ENCODE measurements at regions not wholly inside any gene's neighbourhood (a gene's known extent, or its start where the extent isn't known, plus 50 kb on each side); places are given as distances from the start of the nearest gene placed in this dataset.
A peak's percentile ranks its signal among the peaks of the same experiment; 100 is the strongest.

DNA sequence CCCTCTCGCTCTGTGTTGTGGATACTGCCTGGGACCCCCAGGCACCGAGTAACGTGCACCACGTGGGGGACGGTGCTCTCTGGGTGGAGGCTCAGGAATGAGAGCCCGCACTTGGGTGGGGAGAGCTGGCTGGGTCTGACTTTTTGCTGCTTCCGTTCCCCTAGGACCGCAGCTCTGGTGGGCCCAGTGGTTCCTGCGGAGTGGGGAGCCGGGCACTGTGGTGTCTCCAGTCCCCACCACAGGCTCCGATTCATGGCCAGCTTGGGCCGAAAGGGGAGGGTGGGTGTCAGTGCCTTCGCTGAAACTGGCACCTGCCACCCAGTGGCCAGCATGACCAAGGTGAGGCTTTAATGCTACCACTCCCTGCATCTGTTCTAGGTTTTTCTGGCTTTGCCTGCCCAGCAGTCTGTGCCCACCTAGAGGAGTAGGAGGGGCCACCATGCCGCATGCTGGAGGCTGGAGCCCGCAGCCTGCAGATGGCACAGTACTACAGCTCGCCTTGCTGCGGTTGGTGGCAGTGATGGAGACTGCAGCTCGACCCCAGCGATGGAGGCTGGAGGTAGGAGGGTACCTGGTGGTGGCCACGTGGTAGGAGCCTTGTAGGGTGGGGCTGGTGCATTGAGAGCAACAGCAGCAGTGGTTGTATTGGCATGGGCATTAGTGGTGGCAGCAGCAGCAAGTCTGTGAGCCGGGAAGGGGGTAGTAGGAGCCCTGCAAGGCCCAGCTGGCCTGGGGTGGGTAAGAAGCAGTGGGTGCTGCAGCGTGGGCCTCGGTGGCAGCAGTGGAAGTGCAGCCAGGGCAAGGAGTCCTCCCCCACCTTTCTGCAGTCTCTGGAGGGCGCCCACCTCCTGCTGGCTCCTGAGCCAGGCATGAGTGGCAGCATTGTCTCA, 118.8 kb upstream of the VPREB1 start:
- H3K4me3 ChIP-seq (replicated peaks in 1 of 2; ENCODE audit: low read depth in 1 of 2, low read length in 2 of 2) = no peak overlapping the region
- H3K27ac ChIP-seq (ENCODE audit: low read depth, low read length) = no peak overlapping the region
- TF ChIP-seq, protein P1, sequence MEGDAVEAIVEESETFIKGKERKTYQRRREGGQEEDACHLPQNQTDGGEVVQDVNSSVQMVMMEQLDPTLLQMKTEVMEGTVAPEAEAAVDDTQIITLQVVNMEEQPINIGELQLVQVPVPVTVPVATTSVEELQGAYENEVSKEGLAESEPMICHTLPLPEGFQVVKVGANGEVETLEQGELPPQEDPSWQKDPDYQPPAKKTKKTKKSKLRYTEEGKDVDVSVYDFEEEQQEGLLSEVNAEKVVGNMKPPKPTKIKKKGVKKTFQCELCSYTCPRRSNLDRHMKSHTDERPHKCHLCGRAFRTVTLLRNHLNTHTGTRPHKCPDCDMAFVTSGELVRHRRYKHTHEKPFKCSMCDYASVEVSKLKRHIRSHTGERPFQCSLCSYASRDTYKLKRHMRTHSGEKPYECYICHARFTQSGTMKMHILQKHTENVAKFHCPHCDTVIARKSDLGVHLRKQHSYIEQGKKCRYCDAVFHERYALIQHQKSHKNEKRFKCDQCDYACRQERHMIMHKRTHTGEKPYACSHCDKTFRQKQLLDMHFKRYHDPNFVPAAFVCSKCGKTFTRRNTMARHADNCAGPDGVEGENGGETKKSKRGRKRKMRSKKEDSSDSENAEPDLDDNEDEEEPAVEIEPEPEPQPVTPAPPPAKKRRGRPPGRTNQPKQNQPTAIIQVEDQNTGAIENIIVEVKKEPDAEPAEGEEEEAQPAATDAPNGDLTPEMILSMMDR (IDR thresholded peaks at IDR 0.05 in 2 of 3, conservative IDR thresholded peaks at IDR 0.05 in 1 of 3; ENCODE audit: borderline replicate concordance in 1 of 3, insufficient read depth in 1 of 3, low read depth in 2 of 3, low read length in 2 of 3) = peak in 1 of 3 experiments; percentile 16; a peak in 1 of 6 replicates
- TF ChIP-seq EZH2 (IDR thresholded peaks at IDR 0.05) = no peak
- ChIA-PET POLR2A (no interaction called here), CTCF (no interaction called here), RAD21 (ENCODE audit: low non-redundant PET in 1 of 2, low total read pairs in 2 of 2, uncharacterized antibody in 2 of 2, unreplicated experiment in 2 of 2) (no interaction called here)
- no peak overlapping the region for H3K9ac ChIP-seq (ENCODE audit: low read length)
- H3K27me3 ChIP-seq (ENCODE audit: insufficient read depth, low read length) = peaks cover 7% of the 10 kb centered on the region; the same call in 1 of the 2 replicates
- DNase-seq (ENCODE audit: low read depth, low spot score) (no peak), ATAC-seq (peak; percentile 52)
- H3K79me2 ChIP-seq (ENCODE audit: insufficient read depth, low read length) = no peaks in the 10 kb centered on the region
- no TSS peak for BruUV-seq (replicated peaks)
- H3K4me2 ChIP-seq (ENCODE audit: low read length) = no peak overlapping the region
- no peaks in the 10 kb centered on the region for H3K36me3 ChIP-seq (ENCODE audit: control insufficient read depth in 1 of 2, insufficient read depth in 2 of 2, low read length in 2 of 2)
- H4K20me1 ChIP-seq (ENCODE audit: insufficient read depth) = no peaks in the 10 kb centered on the region
- intact Hi-C loops (cut with micrococcal nuclease) = no loop called here
- no peaks in the 10 kb centered on the region for H3K9me3 ChIP-seq (ENCODE audit: control insufficient read depth in 1 of 2, insufficient read depth in 1 of 2, low read depth in 1 of 2, low read length in 2 of 2)
- H3K4me1 ChIP-seq (ENCODE audit: control insufficient read depth in 1 of 2, insufficient read depth in 2 of 2, low read length in 2 of 2) = no peaks in the 10 kb centered on the region
- H2AFZ ChIP-seq (ENCODE audit: low read depth, low read length, poor library complexity, severe bottlenecking) = no peak overlapping the region
- no peaks in the 10 kb centered on the region for H3K9me2 ChIP-seq (ENCODE audit: insufficient read depth)

DNA sequence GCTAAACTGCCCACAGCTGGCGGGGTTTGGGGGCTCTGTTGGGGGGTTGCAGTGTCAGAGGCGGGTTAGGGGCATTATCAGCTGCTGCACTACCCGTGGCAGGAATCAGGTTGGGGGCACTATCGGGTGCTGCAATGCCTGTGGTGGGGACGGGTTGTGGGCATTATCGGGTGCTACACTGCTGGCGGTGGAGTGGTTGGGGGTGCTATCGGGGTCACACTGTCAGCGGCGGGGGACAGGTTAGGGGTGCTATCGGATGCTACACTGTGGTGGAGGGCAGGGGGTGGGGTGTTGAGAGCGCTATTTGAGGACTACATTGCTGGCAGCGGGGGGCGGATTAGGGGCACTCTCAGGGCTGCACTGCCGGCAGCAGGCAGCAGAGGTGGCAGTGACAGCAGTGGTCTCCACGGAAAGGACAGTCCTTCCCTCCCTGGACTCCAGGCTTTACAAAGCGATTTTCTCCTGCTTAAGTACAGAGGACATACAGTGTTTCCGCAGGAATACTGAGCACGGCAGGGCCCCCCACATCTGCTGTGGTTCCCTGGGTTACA, 119.5 kb upstream of the VPREB1 start:
- no peaks in the 10 kb centered on the region for H3K36me3 ChIP-seq (ENCODE audit: control insufficient read depth in 1 of 2, insufficient read depth in 2 of 2, low read length in 2 of 2)
- H3K4me2 ChIP-seq (ENCODE audit: low read length) = no peak overlapping the region
- no peak for TF ChIP-seq ELF1 (IDR thresholded peaks at IDR 0.05; ENCODE audit: borderline replicate concordance, low read depth)
- no peak for TF ChIP-seq JUND (IDR thresholded peaks at IDR 0.05)
- TF ChIP-seq, protein P1 (IDR thresholded peaks at IDR 0.05 in 2 of 3, conservative IDR thresholded peaks at IDR 0.05 in 1 of 3; ENCODE audit: borderline replicate concordance in 1 of 3, insufficient read depth in 1 of 3, low read depth in 2 of 3, low read length in 2 of 3) = no peak
- TF ChIP-seq CEBPB (IDR thresholded peaks at IDR 0.05; ENCODE audit: low read depth) = no peak
- TF ChIP-seq, protein P2, sequence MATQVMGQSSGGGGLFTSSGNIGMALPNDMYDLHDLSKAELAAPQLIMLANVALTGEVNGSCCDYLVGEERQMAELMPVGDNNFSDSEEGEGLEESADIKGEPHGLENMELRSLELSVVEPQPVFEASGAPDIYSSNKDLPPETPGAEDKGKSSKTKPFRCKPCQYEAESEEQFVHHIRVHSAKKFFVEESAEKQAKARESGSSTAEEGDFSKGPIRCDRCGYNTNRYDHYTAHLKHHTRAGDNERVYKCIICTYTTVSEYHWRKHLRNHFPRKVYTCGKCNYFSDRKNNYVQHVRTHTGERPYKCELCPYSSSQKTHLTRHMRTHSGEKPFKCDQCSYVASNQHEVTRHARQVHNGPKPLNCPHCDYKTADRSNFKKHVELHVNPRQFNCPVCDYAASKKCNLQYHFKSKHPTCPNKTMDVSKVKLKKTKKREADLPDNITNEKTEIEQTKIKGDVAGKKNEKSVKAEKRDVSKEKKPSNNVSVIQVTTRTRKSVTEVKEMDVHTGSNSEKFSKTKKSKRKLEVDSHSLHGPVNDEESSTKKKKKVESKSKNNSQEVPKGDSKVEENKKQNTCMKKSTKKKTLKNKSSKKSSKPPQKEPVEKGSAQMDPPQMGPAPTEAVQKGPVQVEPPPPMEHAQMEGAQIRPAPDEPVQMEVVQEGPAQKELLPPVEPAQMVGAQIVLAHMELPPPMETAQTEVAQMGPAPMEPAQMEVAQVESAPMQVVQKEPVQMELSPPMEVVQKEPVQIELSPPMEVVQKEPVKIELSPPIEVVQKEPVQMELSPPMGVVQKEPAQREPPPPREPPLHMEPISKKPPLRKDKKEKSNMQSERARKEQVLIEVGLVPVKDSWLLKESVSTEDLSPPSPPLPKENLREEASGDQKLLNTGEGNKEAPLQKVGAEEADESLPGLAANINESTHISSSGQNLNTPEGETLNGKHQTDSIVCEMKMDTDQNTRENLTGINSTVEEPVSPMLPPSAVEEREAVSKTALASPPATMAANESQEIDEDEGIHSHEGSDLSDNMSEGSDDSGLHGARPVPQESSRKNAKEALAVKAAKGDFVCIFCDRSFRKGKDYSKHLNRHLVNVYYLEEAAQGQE (IDR thresholded peaks at IDR 0.05; ENCODE audit: low read depth) = no peak
- no peaks in the 10 kb centered on the region for H3K9me3 ChIP-seq (ENCODE audit: control insufficient read depth in 1 of 2, insufficient read depth in 1 of 2, low read depth in 1 of 2, low read length in 2 of 2)
- ChIA-PET POLR2A (interaction anchor here (0.7 kb wide), 1 partner anchor 63 kb away, joined by 3 read pairs; no protein-coding TSS in a partner anchor), CTCF (no interaction called here), RAD21 (ENCODE audit: low non-redundant PET in 1 of 2, low total read pairs in 2 of 2, uncharacterized antibody in 2 of 2, unreplicated experiment in 2 of 2) (no interaction called here)
- DNase-seq (ENCODE audit: low read depth, low spot score) = no peak
- H3K27ac ChIP-seq (ENCODE audit: low read depth, low read length) = no peak overlapping the region
- no peak overlapping the region for H2AFZ ChIP-seq (ENCODE audit: low read depth, low read length, poor library complexity, severe bottlenecking)
- intact Hi-C loops (cut with micrococcal nuclease) = no loop called here
- no peaks in the 10 kb centered on the region for H4K20me1 ChIP-seq (ENCODE audit: insufficient read depth)
- no peak for ATAC-seq
- BruUV-seq (replicated peaks) = no TSS peak
- no peaks in the 10 kb centered on the region for H3K79me2 ChIP-seq (ENCODE audit: insufficient read depth, low read length)
- no peak overlapping the region for H3K9ac ChIP-seq (ENCODE audit: low read length)
- no peaks in the 10 kb centered on the region for H3K9me2 ChIP-seq (ENCODE audit: insufficient read depth)
- peaks cover 6% of the 10 kb centered on the region; the same call in 1 of the 2 replicates for H3K27me3 ChIP-seq (ENCODE audit: insufficient read depth, low read length)
- H3K4me1 ChIP-seq (ENCODE audit: control insufficient read depth in 1 of 2, insufficient read depth in 2 of 2, low read length in 2 of 2) = no peaks in the 10 kb centered on the region
- H3K4me3 ChIP-seq (replicated peaks in 1 of 2; ENCODE audit: low read depth in 1 of 2, low read length in 2 of 2) = no peak overlapping the region
